HG02588 (cell line): ENCODE measurements at regions not wholly inside any gene's neighbourhood (a gene's known extent, or its start where the extent isn't known, plus 50 kb on each side); places are given as distances from the start of the nearest gene placed in this dataset.
"Not testable (repeated sequence)": the region's sequence is repeated elsewhere in the genome, so short reads cannot be mapped to it uniquely, and the experiment has no call there.

Experiments used
- ATAC-seq: cut with Tn5 transposase; IDR thresholded peaks from one replicate; pipeline ENCODE4 v1.9.1; 2021; ENCODE audit warnings: mild to moderate bottlenecking, moderate library complexity; ENCODE audit not compliant: unreplicated experiment

DNA sequence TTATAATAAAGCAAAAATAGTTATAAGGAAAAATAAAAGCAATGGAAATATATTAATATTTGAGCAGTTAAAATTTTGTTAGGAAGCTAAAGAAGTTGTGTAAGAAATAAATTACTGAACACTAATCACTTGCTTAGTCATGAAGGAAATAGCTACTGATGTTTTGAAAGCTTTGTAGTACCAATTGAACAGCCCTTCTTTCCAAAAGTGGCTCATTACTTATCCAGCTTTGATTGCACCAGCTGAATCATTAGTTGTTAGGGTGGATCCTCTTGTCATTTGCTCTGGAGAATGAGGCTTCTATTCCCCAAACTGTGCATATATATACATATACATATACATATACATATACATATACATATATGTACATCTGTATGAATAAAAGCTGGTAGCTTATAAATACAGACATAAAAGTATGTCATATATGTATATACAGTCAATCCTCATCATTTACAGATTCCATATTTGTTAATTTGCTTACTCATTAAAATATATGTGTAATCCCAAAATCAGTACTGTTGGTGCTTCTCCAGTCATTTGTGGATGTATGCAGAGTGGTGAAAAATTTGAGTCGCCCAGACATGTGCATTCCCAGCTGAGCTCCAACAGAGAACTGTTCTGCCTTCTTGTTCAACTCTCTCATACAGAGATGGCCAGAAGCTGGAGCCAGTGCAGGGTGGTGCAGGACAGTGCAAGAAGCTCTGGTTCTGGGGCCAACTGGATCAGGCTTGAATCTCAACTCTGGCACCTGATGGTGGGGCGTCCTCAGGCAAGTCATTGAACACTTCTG lies 214.1 kb downstream of the RPAP3 start:
- no peak for ATAC-seq

GRCh38 chr12:47488888-47489287 lies 216.9 kb downstream of the RPAP3 start:
- no peak for ATAC-seq

GRCh38 chr12:47481041-47481440 lies 224.8 kb downstream of the RPAP3 start:
- ATAC-seq = no peak

DNA sequence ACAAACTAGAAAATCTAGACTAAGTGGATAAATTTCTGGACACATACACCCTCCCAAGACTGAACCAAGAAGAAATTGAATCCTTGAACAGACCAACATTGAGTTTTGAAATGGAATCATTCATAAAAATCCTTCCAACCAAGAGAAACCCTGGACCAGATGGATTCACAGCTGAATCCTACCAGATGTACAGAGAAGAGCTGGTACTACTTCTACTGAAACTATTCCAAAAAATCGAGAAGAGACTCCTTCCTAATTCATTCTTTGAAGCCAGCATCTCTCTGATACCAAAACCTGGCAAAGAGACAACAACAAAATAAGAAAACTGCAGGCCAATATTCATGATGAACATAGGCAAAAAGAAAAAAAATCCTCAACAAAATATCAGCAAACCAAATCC lies 227.4 kb downstream of the RPAP3 start:
- no peak for ATAC-seq

- ATAC-seq = no peak
Measured at GRCh38 chr12:47473091-47473490, 232.7 kb downstream of the RPAP3 start.

DNA sequence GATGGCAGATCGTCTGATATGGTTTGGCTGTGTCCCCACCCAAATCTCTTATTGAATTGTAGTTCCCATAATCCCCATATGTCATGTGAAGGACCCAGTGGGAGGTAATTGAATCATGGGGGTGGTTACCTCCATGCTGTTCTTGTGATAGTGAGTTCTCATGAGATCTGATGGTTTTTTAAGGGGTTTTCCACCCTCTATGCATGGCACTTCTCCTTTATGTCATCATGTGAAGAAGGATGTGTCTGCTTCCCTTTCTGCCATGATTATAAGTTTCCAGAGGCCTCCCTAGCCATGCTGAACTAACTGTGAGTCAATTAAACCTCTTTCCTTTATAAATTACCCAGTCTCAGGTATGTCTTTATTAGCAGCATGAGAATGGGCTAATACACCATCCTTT lies 235.5 kb downstream of the RPAP3 start:
- not testable (repeated sequence) for ATAC-seq

DNA sequence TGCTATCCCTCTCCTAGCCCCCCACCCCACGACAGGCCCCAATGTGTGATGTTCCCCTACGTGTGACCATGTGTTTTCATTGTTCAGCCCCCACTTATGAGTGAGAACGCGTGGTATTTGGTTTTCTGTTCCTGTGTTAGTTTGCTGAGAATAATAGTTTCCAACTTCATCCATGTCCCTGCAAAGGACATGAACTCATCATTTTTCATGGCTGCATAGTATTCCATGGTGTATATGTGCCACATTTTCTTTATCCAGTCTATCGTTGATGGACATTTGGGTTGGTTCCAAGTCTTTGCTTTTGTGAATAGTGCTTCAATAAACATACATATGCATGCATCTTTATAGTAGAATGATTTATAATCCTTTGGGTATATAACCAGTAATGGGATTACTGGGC lies 241.9 kb downstream of the RPAP3 start:
- ATAC-seq = not testable (repeated sequence)

DNA sequence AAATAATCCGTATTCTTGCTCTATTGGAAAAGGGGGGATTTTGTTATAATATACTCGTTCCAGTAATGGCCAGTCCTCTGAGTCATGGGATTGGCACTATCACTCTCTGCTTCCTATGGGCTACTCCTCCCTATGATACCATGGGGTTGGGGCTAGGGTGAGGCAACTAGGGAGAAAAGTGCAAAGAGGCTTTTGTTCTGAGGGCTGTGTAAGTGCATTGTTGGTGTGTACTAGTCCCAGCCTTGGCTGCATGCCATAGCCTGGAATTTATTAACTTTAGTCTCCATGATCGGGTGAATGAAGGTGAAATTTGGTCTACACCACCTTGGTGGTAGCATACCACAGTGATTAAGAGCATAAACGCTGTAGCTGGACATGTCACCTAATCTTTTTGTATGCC lies 247.6 kb downstream of the RPAP3 start:
- ATAC-seq = no peak

- ATAC-seq = no peak
Measured at GRCh38 chr12:47449797-47450196, 256.0 kb downstream of the RPAP3 start.

- no peak for ATAC-seq
Measured at GRCh38 chr12:47442310-47442709, 263.5 kb downstream of the RPAP3 start.

- no peak for ATAC-seq
Measured at GRCh38 chr12:47441490-47441889, 264.3 kb downstream of the RPAP3 start.

DNA sequence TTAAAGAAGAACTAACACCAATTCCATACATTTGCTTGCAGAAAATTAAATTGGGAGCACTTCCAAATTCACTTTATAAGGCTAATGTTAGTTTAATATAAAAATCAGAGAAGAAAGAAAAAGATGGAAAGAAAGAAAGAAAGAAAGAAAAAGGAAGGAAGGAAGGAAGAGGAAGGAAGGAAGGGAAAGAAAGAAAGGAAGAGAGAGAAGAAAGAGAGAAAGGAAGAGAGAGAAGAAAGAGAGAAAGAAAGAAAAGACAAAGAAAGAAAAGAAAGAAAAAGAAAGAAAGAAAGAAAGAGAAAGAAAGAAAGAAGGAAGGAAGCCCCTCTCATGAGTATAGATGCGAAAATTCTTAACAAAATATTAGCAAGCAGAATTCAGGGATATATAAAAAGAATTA lies 267.7 kb downstream of the RPAP3 start:
- ATAC-seq = no peak

DNA sequence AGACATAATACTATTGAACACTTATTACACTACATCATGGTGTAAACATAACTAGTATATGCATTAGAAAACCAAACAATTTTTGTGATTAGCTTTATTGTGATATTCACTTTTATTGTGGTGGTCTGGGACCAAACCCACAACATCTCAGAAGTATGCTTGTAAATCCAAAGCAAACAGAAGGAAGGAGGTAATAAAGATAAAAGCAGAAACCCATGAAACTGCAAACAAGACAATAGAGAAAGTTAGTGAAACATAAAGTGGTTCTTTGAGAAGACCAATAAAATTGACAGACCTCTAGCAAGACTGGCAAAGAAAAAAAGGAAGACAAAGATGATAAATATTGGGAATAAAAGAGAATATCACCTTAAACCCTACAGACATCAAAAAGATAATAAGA lies 268.3 kb downstream of the RPAP3 start:
- no peak for ATAC-seq

DNA sequence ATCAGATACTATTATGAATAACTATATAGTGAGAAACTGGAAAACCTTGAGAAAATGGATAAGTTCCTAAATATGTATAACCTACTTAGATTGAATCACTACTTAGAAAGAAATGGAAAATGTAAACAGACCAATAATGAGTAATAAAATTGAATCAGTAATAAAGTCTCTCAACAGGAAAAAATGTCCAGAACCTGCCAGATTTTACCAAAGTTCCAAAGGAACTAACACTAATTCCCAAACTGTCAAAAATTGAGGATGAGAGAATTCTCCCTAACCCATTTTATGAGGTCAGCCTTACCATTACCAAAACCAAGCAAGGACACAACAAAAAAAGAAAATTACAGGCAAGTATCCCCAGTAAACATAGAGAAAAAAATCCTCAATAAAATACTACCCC lies 272.0 kb downstream of the RPAP3 start:
- no peak for ATAC-seq

- ATAC-seq = not testable (repeated sequence)
Measured at GRCh38 chr12:47426678-47427309, 279.0 kb downstream of the RPAP3 start.

DNA sequence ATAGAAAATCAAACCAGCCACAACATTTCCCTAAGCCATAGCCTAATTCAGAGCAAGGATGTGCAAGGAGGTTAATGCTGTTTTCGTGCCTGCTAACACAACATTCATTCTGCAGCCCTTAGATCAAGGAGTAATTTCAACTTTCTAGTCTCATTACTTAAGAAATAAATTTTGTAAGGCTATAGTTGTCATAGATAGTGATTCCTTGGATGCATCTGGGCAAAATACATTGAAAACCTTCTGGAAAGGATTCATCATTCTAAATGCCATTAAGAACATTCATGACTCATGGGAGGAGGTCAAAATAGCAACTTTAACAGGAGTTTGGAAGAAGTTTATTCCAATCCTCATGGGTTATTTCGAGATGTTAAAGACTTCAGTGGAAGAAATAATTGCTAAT lies 283.2 kb downstream of the RPAP3 start:
- ATAC-seq = no peak

- no peak for ATAC-seq
Measured at GRCh38 chr12:47419497-47419896, 286.3 kb downstream of the RPAP3 start.

DNA sequence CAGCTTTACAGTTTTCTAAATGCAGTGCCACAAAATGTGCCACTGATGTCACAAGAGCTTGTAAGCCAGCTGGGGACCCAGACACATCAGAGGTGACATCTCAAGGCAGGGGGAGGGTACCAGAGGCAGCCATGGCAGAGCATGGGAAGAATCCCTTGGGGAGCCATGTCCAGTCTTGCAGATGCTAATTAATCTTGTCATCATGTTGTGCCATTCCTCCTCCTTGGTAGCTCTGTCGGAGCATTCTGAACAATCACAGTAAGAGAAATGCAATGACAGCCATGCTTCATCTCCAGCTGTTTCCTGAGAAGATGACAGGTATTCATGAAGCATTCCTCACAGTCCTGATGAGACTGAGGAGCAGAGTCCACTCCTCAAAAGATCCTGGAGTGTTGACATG lies 287.9 kb downstream of the RPAP3 start:
- ATAC-seq = no peak

- no peak for ATAC-seq
Measured at GRCh38 chr12:47417121-47417520, 288.7 kb downstream of the RPAP3 start.

GRCh38 chr12:47415054-47415453 lies 290.8 kb downstream of the RPAP3 start:
- no peak for ATAC-seq

GRCh38 chr12:47414511-47414910 lies 291.3 kb downstream of the RPAP3 start:
- ATAC-seq = no peak

DNA sequence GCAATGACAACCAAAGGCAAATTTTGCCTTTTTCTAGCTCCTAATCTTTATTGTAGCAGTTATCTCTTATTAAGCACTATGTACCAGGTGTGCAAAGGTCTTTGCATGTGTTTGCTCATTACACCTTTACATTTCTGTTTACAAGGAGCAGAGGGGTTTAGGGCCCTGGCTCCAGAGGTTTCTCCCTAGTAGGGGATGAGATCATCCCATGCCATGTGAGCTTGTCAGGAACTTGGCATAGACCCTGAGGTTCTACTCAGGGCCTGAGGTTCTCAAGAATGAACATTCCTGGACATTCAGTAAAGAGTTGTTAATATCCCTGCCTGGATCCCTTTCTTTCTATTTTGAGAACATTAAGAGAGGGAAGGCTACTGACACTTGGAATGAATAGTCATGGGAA lies 292.0 kb downstream of the RPAP3 start:
- no peak for ATAC-seq
